ENCODE measurements at regions not wholly inside any gene's neighbourhood (a gene's known extent, or its start where the extent isn't known, plus 50 kb on each side); places are given as distances from the start of the nearest gene placed in this dataset.

- no peaks in the 10 kb centered on the region for H3K4me1 Mint-ChIP-seq (ENCODE audit: low read depth)
- no peak for DNase-seq (ENCODE audit: low spot score, unreplicated experiment)
- no peaks in the 10 kb centered on the region for H3K27me3 Mint-ChIP-seq
Observed at GRCh38 chr12:78323226-78323625, 492.5 kb downstream of the NAV3 start.

GRCh38 chr12:78324234-78324633 lies 493.5 kb downstream of the NAV3 start:
- Mint-ChIP-seq H3K27ac (no peak overlapping the region), H3K9me3 (ENCODE audit: low read depth) (peaks cover 3% of the 10 kb centered on the region), H3K27me3 (no peaks in the 10 kb centered on the region), H3K4me3 (ENCODE audit: low read depth) (no peak overlapping the region), H3K36me3 (ENCODE audit: insufficient read depth) (no peaks in the 10 kb centered on the region), H3K4me1 (ENCODE audit: low read depth) (no peaks in the 10 kb centered on the region)
- no peak for TF ChIP-seq CTCF (IDR thresholded peaks at IDR 0.05; ENCODE audit: unreplicated experiment)
- DNase-seq (ENCODE audit: low spot score, unreplicated experiment), result no peak

More at GRCh38 chr12:78323226-78323625, 492.5 kb downstream of the NAV3 start:
- no peak overlapping the region for H3K27ac Mint-ChIP-seq
- no peak for TF ChIP-seq CTCF (IDR thresholded peaks at IDR 0.05; ENCODE audit: unreplicated experiment)
- peaks cover 3% of the 10 kb centered on the region for H3K9me3 Mint-ChIP-seq (ENCODE audit: low read depth)
- H3K36me3 Mint-ChIP-seq (ENCODE audit: insufficient read depth), result no peaks in the 10 kb centered on the region
- no peak overlapping the region for H3K4me3 Mint-ChIP-seq (ENCODE audit: low read depth)

GRCh38 chr12:78328524-78328923 lies 497.8 kb downstream of the NAV3 start:
- H3K9me3 Mint-ChIP-seq (ENCODE audit: low read depth), result no peaks in the 10 kb centered on the region
- no peaks in the 10 kb centered on the region for H3K36me3 Mint-ChIP-seq (ENCODE audit: insufficient read depth)
- no peak overlapping the region for H3K27ac Mint-ChIP-seq
- DNase-seq (ENCODE audit: low spot score, unreplicated experiment), result no peak
- H3K4me3 Mint-ChIP-seq (ENCODE audit: low read depth), result no peak overlapping the region
- H3K27me3 Mint-ChIP-seq, result no peaks in the 10 kb centered on the region
- no peaks in the 10 kb centered on the region for H3K4me1 Mint-ChIP-seq (ENCODE audit: low read depth)
- TF ChIP-seq CTCF (IDR thresholded peaks at IDR 0.05; ENCODE audit: unreplicated experiment), result no peak

- no peak for TF ChIP-seq CTCF (IDR thresholded peaks at IDR 0.05; ENCODE audit: unreplicated experiment)
- DNase-seq (ENCODE audit: low spot score, unreplicated experiment), result no peak
- Mint-ChIP-seq H3K27ac (no peak overlapping the region), H3K36me3 (ENCODE audit: insufficient read depth) (no peaks in the 10 kb centered on the region), H3K9me3 (ENCODE audit: low read depth) (no peaks in the 10 kb centered on the region), H3K4me1 (ENCODE audit: low read depth) (no peaks in the 10 kb centered on the region), H3K27me3 (no peaks in the 10 kb centered on the region), H3K4me3 (ENCODE audit: low read depth) (no peak overlapping the region)
Observed at GRCh38 chr12:78330131-78330530, 499.4 kb downstream of the NAV3 start.

GRCh38 chr12:78331181-78331580 lies 500.5 kb downstream of the NAV3 start:
- Mint-ChIP-seq H3K4me1 (ENCODE audit: low read depth) (no peaks in the 10 kb centered on the region), H3K27ac (no peak overlapping the region), H3K36me3 (ENCODE audit: insufficient read depth) (no peaks in the 10 kb centered on the region), H3K27me3 (no peaks in the 10 kb centered on the region), H3K9me3 (ENCODE audit: low read depth) (no peaks in the 10 kb centered on the region), H3K4me3 (ENCODE audit: low read depth) (no peak overlapping the region)
- no peak for TF ChIP-seq CTCF (IDR thresholded peaks at IDR 0.05; ENCODE audit: unreplicated experiment)
- no peak for DNase-seq (ENCODE audit: low spot score, unreplicated experiment)
